KMS-11 (cell line): ENCODE measurements at regions not wholly inside any gene's neighbourhood (a gene's known extent, or its start where the extent isn't known, plus 50 kb on each side); places are given as distances from the start of the nearest gene placed in this dataset.

Source experiments
- H2AFZ ChIP-seq: fragments of 200-600 bp; sonication (generic); 2 replicates; pipeline ENCODE4 v1.6.1; 2016; ENCODE audit warnings: antibody characterized with exemption, mixed run types, low read depth
- H3K27ac ChIP-seq: fragments of 200-600 bp; sonication (generic); 2 replicates; pipeline ENCODE4 v1.6.1; 2016; ENCODE audit warnings: mild to moderate bottlenecking, mixed run types
- H3K27me3 ChIP-seq: fragments of 200-600 bp; sonication (generic); 2 replicates; pipeline ENCODE4 v1.6.1; 2017; ENCODE audit warnings: mild to moderate bottlenecking, low read depth, mixed run types, moderate library complexity; ENCODE audit not compliant: insufficient read depth
- H3K36me3 ChIP-seq: fragments of 200-600 bp; sonication (generic); 2 replicates; pipeline ENCODE4 v1.6.1; 2017; ENCODE audit warnings: mild to moderate bottlenecking, mixed run types; ENCODE audit not compliant: insufficient read depth
- H3K4me1 ChIP-seq: fragments of 200-600 bp; sonication (generic); 2 replicates; pipeline ENCODE4 v1.6.1; 2016; ENCODE audit warnings: mild to moderate bottlenecking, low read depth, mixed run types; ENCODE audit not compliant: poor library complexity, severe bottlenecking
- H3K4me2 ChIP-seq: fragments of 200-600 bp; sonication (generic); 2 replicates; pipeline ENCODE4 v1.7.0; 2016; ENCODE audit warnings: mild to moderate bottlenecking, mixed run types
- H3K4me3 ChIP-seq: fragments of 200-600 bp; sonication (generic); IDR thresholded peaks from 2 replicates; pipeline ENCODE4 v1.6.1; 2017; ENCODE audit warnings: low read depth, low read length, mixed read lengths; ENCODE audit not compliant: insufficient read depth
- H3K79me2 ChIP-seq: fragments of 200-600 bp; sonication (generic); 2 replicates; pipeline ENCODE4 v1.6.1; 2016; ENCODE audit warnings: low read depth, mixed run types; ENCODE audit not compliant: insufficient read depth
- H3K9ac ChIP-seq: fragments of 200-600 bp; sonication (generic); 2 replicates; pipeline ENCODE4 v1.6.1; 2016; ENCODE audit warnings: mild to moderate bottlenecking, mixed run types
- H4K20me1 ChIP-seq: fragments of 200-600 bp; sonication (generic); 2 replicates; pipeline ENCODE4 v1.6.1; 2016; ENCODE audit warnings: mild to moderate bottlenecking, mixed run types; ENCODE audit not compliant: insufficient read depth
- TF ChIP-seq, protein P1 (sequence below): fragments of 200-600 bp; sonication (generic); conservative IDR thresholded peaks from 2 replicates; pipeline ENCODE4 v1.6.1; 2017; ENCODE audit warnings: low read depth, mild to moderate bottlenecking, antibody characterized with exemption, low read length, moderate library complexity, mixed read lengths

DNA sequence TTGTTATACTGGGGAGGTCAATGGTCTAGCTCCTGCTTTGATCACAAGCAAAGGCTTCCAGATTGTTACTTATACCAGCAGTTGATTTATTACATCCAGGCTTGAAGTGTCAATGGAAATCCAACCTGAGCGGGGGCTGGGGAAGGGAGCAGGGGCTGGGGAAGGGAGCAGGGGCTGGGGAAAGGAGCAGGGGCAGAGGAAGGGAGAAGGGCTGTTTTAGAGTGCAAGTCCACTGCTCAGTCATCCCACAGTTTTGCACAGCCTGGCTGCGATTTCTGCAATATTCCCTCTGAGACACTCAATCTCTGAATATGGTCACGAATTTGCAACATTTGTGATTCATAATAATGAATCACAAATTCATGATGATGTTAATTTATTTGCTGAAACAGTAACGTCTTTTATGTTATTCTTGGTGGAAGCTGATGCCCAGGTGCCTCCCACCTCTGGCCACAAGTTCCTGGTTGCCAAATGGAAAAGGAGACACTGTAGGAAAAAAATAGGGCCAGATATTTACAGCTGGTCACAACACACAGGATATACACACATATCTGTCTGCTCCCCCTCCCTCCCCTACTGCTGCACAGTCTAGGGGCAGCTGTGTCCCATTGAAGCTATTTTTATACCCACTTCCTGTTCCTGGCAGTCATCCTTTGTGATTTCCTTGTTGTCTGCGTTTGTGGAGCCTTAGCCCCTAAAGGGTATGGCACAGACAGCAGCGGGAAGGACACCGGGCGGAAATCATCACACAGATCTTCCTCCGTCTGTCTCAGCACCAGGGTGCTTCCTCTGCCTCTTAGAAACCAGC, 325.1 kb downstream of the GADD45G start:
- no peaks in the 10 kb centered on the region for H3K4me1 ChIP-seq
- no peaks in the 10 kb centered on the region for H3K79me2 ChIP-seq
- H3K27ac ChIP-seq = no peak overlapping the region
- H3K9ac ChIP-seq = no peak overlapping the region
- H3K27me3 ChIP-seq = no peaks in the 10 kb centered on the region
- TF ChIP-seq, protein P1, sequence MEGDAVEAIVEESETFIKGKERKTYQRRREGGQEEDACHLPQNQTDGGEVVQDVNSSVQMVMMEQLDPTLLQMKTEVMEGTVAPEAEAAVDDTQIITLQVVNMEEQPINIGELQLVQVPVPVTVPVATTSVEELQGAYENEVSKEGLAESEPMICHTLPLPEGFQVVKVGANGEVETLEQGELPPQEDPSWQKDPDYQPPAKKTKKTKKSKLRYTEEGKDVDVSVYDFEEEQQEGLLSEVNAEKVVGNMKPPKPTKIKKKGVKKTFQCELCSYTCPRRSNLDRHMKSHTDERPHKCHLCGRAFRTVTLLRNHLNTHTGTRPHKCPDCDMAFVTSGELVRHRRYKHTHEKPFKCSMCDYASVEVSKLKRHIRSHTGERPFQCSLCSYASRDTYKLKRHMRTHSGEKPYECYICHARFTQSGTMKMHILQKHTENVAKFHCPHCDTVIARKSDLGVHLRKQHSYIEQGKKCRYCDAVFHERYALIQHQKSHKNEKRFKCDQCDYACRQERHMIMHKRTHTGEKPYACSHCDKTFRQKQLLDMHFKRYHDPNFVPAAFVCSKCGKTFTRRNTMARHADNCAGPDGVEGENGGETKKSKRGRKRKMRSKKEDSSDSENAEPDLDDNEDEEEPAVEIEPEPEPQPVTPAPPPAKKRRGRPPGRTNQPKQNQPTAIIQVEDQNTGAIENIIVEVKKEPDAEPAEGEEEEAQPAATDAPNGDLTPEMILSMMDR = no peak
- no peak overlapping the region for H3K4me3 ChIP-seq
- no peak overlapping the region for H3K4me2 ChIP-seq
- H2AFZ ChIP-seq = no peak overlapping the region
- no peaks in the 10 kb centered on the region for H4K20me1 ChIP-seq
- no peaks in the 10 kb centered on the region for H3K36me3 ChIP-seq

DNA sequence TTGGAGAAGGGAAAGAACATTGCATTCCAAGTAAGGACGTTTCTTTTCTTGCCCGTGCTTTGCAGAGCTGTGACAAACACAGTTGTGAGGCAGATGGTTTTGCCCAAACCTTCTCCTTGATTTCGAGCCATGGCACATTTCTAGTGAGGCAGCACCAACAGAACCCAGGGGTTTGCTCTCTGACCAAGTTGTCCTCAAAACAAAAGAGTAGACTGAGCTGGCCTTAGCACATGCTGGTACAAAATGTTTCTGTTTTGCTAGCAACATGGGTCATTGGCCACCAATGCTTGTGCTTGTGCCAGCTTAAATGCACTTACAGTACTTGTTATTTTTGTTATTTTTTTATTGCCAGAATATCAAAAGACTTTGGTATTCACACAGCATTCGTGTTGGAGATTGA, 328.8 kb downstream of the GADD45G start:
- Histone ChIP-seq H3K27ac (no peak overlapping the region), H4K20me1 (no peaks in the 10 kb centered on the region), H3K4me2 (no peak overlapping the region), H2AFZ (no peak overlapping the region), H3K36me3 (no peaks in the 10 kb centered on the region), H3K27me3 (no peaks in the 10 kb centered on the region), H3K9ac (no peak overlapping the region), H3K79me2 (no peaks in the 10 kb centered on the region), H3K4me3 (no peak overlapping the region), H3K4me1 (peaks cover 24% of the 10 kb centered on the region)
- TF ChIP-seq, protein P1 = no peak

DNA sequence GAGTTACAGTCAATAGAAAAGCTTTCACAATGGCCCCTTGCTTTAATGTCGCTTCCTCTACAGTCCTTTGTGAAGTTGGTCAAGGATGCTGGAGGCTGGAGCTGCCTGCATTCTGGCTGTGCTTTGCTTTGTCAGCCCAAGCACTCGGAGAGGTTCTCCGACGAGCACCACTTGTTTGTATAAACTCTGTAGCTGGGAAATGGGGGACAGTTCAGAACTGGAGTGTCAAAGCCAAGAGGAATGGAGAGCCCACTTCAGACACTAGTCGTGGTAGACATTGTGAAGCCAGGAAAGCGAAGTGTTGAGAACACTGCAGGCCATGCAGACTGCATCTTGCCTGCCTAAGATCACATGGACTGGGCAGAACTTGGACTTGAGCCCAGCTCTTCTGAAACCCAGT, 330.3 kb downstream of the GADD45G start:
- Histone ChIP-seq H3K27ac (no peak overlapping the region), H3K36me3 (no peaks in the 10 kb centered on the region), H3K27me3 (no peaks in the 10 kb centered on the region), H3K4me3 (no peak overlapping the region), H3K79me2 (no peaks in the 10 kb centered on the region), H4K20me1 (no peaks in the 10 kb centered on the region), H3K9ac (no peak overlapping the region), H3K4me1 (peaks cover 24% of the 10 kb centered on the region), H3K4me2 (peak overlapping the region; percentile 58; the same call in 1 of the 2 replicates), H2AFZ (no peak overlapping the region)
- TF ChIP-seq, protein P1 = no peak

DNA sequence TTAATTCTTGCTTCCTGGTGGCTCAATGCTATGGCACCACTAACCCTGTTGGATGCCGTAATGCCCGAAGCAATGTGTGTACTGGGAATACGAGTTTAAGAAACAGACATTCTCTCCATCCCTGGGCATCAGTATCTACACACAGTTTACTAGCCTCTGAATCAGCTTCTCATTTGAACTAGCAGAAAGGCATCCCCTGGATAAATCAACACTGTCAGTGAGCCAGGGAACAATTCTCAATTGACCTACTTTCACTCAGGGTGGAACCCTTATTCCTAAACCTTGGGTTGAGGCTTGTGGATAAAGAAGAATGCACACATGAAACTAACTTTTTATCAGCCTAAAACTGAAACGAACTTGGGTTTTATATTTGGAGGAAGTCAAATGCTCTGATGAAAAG, 331.0 kb downstream of the GADD45G start:
- H3K4me3 ChIP-seq = no peak overlapping the region
- no peak overlapping the region for H3K27ac ChIP-seq
- H3K4me2 ChIP-seq = peak overlapping the region; percentile 58; the same call in 1 of the 2 replicates
- H3K36me3 ChIP-seq = no peaks in the 10 kb centered on the region
- H3K27me3 ChIP-seq = no peaks in the 10 kb centered on the region
- H2AFZ ChIP-seq = no peak overlapping the region
- TF ChIP-seq, protein P1 = no peak
- H4K20me1 ChIP-seq = no peaks in the 10 kb centered on the region
- H3K79me2 ChIP-seq = no peaks in the 10 kb centered on the region
- H3K9ac ChIP-seq = no peak overlapping the region; the same call in 1 of the 2 replicates
- peaks cover 27% of the 10 kb centered on the region for H3K4me1 ChIP-seq
